ENCODE measurements at regions not wholly inside any gene's neighbourhood (a gene's known extent, or its start where the extent isn't known, plus 50 kb on each side); places are given as distances from the start of the nearest gene placed in this dataset.

DNA sequence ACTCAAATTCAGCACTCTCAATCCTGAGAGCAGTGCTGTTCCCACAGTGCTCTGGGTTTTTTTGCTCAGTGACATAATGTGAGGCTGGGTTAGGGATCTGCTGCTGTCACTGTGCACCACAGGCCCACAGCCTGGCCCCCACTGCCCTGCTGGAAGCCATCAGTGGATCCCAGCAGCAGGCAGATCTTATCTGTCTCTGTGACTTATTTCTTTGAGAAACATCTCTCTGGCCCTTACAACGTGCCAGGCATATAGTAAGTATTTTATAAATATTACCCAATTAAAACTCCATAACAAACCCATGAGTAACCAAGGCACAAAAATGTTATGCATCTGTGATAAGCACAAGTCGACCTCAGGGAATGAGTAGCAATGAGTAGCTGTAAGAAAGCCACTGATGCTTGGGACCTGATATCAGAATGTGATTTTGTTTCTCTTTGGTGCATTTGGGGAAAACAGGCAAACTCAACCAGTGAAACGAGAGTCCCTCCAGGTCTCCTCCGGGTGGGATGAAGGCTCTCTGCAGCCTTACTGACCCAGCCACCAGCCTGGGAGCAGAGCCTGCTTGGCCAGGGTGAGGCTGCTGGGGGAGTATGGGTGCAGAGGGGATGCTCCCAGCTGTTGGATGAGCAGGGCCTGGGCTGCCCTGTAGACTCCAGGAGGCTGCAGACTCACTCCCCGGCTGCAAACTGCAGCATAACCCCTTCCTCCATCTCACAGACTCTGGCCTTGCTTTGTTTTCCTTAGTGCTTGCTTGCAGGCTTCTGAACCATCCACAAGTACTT, 172.7 kb upstream of the LNX1 start:
- H3K36me3 ChIP-seq (ENCODE audit: low read depth, missing control alignments), result no peaks in the 10 kb centered on the region
- H3K27me3 ChIP-seq, result no peaks in the 10 kb centered on the region
- H3K4me3 ChIP-seq, result no peak overlapping the region
- intact Hi-C loops (cut with DNase I; ENCODE audit: low total_unique reads), result no loop called here
- no peaks in the 10 kb centered on the region for H3K9me3 ChIP-seq
- H3K4me1 ChIP-seq, result no peaks in the 10 kb centered on the region
- no peak overlapping the region for H3K27ac ChIP-seq
- DNase-seq, result no peak
- 34 to 64% methylated on average over 5 of the region's 5 CpGs for WGBS, 2 donors
- no peak for TF ChIP-seq POLR2A (IDR thresholded peaks at IDR 0.05)
- no peak for TF ChIP-seq CTCF (IDR thresholded peaks at IDR 0.05)

DNA sequence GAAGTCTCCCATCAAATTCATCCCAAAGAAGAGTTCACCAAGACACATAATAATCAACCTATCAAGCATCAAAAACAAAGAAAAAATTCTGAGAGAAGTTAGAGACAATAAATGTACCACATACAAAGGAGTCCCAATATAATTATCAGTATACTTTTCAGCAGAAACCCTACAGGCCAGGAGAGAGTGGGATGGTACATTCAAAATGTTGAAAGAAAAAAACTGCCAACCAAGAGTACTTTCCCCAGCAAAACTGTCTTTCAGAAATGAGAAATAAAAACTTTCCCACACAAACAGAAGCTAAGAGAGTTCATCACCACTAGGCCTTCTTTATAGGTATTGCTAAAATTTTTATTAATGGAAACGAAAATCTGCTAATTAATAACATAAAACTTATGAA, 164.4 kb upstream of the LNX1 start:
- no peak for DNase-seq
- Histone ChIP-seq H3K9me3 (no peaks in the 10 kb centered on the region), H3K4me3 (no peak overlapping the region), H3K27ac (no peak overlapping the region), H3K36me3 (ENCODE audit: low read depth, missing control alignments) (no peaks in the 10 kb centered on the region), H3K4me1 (no peaks in the 10 kb centered on the region), H3K27me3 (no peaks in the 10 kb centered on the region)
- TF ChIP-seq CTCF (IDR thresholded peaks at IDR 0.05) (no peak), POLR2A (IDR thresholded peaks at IDR 0.05) (no peak)
- intact Hi-C loops (cut with DNase I; ENCODE audit: low total_unique reads), result no loop called here
- 92 to 95% methylated on average over 1 of the region's 1 CpG for WGBS, 2 donors

- Histone ChIP-seq H3K36me3 (ENCODE audit: low read depth, missing control alignments) (no peaks in the 10 kb centered on the region), H3K4me1 (no peaks in the 10 kb centered on the region), H3K27me3 (no peaks in the 10 kb centered on the region), H3K27ac (no peak overlapping the region), H3K9me3 (no peaks in the 10 kb centered on the region), H3K4me3 (no peak overlapping the region)
- 42 to 76% methylated on average over 2 of the region's 2 CpGs for WGBS, 2 donors
- DNase-seq, result no peak
- TF ChIP-seq POLR2A (IDR thresholded peaks at IDR 0.05) (no peak), CTCF (IDR thresholded peaks at IDR 0.05) (no peak)
- intact Hi-C loops (cut with DNase I; ENCODE audit: low total_unique reads), result no loop called here
These were observed 160.8 kb upstream of the LNX1 start for GRCh38 chr4:53752124-53752523.

DNA sequence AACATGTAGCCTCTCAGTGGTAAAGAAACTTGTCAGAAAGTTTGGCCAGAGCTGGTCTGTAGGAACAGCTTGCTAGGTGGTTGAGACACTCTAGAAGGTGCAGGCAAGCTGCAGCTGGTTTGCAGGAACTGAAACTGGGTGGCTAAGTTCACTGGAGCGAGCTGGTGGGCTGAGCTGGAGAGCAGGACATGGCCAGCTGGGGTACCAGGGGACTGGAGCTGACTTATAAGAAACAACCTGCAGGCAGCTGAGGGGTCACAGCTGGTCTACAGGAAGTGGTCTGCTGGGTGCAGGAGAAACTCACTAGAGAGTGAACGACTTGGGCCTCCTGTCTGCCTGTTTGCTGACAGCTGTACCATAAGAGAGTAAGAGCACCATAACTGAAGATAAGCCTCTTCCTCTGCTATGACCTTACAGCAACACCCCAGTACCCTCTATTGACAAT, 157.1 kb upstream of the LNX1 start:
- Histone ChIP-seq H3K4me1 (no peaks in the 10 kb centered on the region), H3K27me3 (no peaks in the 10 kb centered on the region), H3K27ac (no peak overlapping the region), H3K4me3 (no peak overlapping the region), H3K9me3 (no peaks in the 10 kb centered on the region), H3K36me3 (ENCODE audit: low read depth, missing control alignments) (no peaks in the 10 kb centered on the region)
- intact Hi-C loops (cut with DNase I; ENCODE audit: low total_unique reads), result no loop called here
- WGBS, 2 donors, result 86% methylated on average over 2 of the region's 2 CpGs; no CpG with 5 or more reads in 1 of the 2 donors
- TF ChIP-seq CTCF (IDR thresholded peaks at IDR 0.05), result no peak
- TF ChIP-seq POLR2A (IDR thresholded peaks at IDR 0.05), result no peak
- no peak for DNase-seq

DNA sequence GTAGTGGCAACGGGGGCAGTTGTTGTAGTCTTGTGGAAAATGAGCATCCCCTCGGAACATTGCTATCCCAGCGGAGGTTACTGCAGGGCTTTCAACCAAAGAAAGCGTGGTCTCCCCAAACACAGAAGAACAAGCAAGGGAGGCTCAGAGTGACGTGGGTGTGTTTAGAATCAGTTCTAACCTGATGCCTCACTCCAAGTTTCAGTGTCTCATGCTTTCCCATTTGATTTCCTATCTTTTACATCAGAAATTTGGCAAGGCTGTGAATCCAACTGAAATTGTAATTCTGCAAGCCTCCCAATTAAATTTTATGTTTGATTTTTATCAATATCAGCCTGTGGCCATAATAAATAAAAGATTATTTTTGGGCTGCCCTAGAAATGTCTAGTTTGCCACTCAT, 156.1 kb upstream of the LNX1 start:
- DNase-seq, result no peak
- WGBS, 2 donors, result 93 to 94% methylated on average over 5 of the region's 5 CpGs
- Histone ChIP-seq H3K27me3 (no peaks in the 10 kb centered on the region), H3K27ac (no peak overlapping the region), H3K9me3 (no peaks in the 10 kb centered on the region), H3K4me3 (no peak overlapping the region), H3K4me1 (no peaks in the 10 kb centered on the region), H3K36me3 (ENCODE audit: low read depth, missing control alignments) (no peaks in the 10 kb centered on the region)
- TF ChIP-seq POLR2A (IDR thresholded peaks at IDR 0.05) (no peak), CTCF (IDR thresholded peaks at IDR 0.05) (no peak)
- intact Hi-C loops (cut with DNase I; ENCODE audit: low total_unique reads), result no loop called here
